GM18951 (cell line): ENCODE measurements at regions not wholly inside any gene's neighbourhood (a gene's known extent, or its start where the extent isn't known, plus 50 kb on each side); places are given as distances from the start of the nearest gene placed in this dataset.
"Not testable (repeated sequence)": the region's sequence is repeated elsewhere in the genome, so short reads cannot be mapped to it uniquely, and the experiment has no call there.

Source experiments
- POLR2A ChIP-seq: IDR thresholded peaks from 4 replicates; pipeline ENCODE4 v1.6.1; 2011; ENCODE audit warnings: mild to moderate bottlenecking; ENCODE audit not compliant: insufficient read length, insufficient read depth; ENCODE audit errors: extremely low read depth
- in situ Hi-C: fragments of 300-500 bp; cut with MboI; formaldehyde crosslinking; loops from one replicate; pipeline ENCODE4 v1.12.0; 2022; ENCODE audit warnings: low sequenced_read_pairs, mixed read lengths, inconsistent platforms; ENCODE audit not compliant: unreplicated experiment

DNA sequence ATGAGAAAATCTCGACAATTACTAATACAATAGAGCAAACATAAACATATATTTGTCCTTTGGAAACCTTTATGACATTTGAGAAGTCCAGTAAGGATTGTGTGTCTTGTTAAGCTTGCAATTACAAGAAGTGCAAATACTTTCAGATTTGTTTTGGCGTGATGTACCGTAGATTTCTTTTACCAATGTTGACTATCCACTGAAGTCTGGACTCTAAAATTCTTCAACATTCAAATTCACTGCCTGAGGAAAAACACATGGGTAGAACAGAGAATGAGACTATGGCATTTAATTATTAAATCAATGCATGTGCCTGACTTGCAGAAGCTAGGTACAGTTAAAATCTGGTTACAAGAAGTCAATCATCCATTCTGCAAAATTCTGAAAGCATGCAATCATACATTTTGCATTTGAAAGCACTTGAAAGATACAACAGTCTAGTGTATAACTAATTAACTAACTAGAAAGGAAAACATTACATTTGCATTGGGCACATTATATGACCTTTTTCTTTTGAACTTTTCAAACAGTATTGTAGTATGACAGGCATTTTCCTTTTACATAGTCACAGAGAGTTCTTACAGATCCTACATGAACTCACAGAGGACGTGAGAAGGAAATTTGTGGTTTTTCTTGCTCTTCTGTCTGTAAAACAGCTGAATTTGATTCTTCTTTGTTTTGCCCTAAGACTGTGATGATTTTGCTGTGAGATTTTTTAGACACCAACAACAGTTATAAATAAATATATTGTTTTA lies 511.1 kb upstream of the ADGRL4 start:
- no peak for TF ChIP-seq POLR2A
- in situ Hi-C loops = no loop called here

DNA sequence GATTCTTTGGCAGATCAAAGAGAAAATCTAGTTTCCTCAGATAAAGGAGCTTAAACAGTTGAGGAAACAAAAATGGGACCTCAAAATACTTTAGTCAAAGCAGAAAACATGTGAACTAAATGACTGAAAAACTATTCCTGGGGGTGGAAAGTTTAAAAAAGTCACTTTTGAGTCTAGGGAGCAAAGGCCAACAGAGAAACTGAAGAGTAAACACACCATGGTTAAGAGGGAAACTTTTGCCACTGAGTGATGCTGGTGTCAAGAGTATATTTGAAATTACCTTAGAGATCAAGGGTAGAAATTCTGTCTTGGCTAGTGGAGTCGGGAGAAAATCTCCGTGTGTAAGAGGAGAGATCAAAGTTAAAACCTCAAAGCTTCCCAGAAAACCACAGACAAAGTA lies 501.2 kb upstream of the ADGRL4 start:
- no peak for TF ChIP-seq POLR2A
- in situ Hi-C loops = no loop called here

DNA sequence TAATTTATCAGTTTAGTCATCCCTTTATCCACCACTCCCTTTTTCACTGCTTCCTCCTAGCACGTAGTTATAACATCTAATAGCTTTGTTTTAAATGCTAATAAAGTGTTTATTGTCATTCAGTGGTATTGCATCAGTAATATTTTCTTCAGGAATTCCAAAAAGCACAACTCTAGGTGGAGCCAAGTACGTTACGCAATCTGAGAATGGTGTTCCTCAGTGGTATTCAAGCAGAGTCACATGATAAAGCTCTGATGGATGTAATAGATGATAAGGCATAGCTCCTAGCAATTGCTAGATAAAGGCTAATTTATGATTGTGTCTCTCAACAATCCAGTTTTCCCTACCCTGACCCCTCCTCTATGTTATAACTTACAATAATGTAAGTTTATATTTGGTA lies 494.6 kb upstream of the ADGRL4 start:
- in situ Hi-C loops = no loop called here
- TF ChIP-seq POLR2A = no peak

DNA sequence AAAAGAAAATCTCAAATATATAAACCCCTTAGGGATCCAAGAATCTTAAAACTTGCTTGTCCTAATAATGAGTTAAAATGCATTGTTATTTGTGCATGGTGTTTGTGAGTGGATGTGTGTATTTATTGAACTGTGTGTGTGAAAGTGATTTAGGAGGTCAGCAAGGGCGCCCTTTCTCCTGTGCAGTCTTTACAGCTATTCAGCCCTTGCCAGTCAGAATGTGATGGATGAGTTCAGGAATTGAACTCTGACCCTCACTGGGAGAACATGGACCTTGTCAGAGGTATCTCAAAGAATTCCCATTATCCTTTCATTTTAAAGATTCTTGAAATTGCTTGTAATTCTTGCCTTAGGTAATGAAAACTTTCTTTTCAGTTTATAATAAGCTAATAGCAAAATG lies 493.0 kb upstream of the ADGRL4 start:
- TF ChIP-seq POLR2A = no peak
- in situ Hi-C loops = no loop called here

DNA sequence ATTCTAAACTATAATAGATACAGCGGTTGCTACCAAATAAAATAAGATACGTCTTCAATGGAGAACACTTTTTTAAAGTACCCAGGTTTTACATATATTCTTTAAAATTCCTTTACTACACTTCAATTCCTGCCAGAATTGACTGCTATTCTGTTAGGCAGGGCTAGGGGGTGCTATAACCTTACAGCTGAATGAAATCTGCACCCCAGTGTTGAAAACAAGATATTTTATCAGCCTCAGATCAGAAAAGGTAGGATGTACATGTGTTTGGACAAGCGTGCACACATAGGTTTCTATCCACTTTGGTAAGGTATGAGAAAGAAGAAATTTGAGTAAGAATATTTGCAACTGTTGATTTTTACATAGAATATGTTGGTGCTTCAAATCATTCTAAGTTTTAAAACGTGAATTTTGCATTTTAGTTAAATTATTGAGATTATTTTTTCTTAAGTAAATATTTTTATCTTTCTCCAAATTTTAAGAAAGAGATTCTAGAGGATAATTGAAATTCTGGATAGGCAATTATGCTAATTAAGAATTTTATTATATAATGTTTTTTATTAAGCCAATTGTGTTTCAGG lies 490.8 kb upstream of the ADGRL4 start:
- in situ Hi-C loops = no loop called here
- TF ChIP-seq POLR2A = no peak

DNA sequence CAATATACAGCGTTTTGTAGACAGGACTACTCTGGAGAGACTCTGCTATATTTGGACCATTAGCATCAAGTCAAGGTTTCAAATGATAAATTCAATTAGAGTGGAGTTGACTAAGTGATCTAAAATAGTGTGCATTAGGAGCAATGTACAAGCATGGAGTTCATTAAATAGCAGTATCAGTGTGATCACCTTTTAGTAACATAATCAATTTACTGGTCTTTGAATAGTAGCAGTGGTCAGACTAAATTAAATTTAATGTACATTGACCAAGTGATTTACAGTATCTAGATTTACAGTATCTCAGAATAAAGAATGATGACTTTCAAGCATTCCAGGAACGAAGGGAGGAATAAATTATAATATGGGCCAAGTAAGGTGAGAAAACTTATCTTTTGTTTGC lies 489.6 kb upstream of the ADGRL4 start:
- in situ Hi-C loops = no loop called here
- TF ChIP-seq POLR2A = no peak

DNA sequence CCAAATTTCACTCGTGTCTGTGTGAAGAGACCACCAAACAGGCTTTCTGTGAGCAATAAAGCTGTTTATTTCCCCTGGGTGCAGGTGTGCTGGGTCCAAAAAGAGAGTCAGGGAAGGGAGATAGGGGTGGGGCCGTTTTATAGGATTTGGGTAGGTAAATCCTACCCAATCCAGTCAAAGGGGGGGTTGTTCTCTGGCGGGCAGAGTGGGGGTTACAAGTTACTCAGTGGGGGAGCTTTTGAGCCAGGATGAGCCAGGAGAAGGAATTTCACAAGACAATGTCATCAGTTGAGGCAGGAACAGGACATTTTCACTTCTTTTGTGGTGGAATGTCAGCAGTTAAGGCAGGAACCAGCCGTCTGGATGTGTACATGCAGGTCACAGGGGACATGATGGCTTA lies 487.2 kb upstream of the ADGRL4 start:
- in situ Hi-C loops = not testable (repeated sequence)

DNA sequence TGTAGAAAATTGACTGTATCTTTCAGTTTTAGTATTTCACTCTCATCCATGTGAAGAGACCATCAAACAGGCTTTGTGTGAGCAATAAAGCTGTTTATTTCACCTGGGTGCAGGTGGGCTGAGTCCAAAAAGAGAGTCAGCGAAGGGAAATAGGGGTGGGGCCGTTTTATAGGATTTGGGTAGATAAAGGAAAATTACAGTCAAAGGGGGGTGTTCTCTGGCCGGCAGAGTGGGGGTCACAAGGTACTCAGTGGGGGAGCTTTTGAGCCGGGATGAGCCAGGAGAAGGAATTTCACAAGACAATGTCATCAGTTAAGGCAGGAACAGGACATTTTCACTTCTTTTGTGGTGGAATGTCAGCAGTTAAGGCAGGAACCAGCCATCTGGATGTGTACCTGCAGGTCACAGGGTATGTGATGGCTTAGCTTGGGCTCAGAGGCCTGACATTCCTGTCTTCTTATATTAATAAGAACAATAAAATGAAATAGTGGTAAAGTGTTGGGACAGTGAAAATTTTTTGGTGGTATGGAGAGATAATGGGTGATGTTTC lies 482.1 kb upstream of the ADGRL4 start:
- in situ Hi-C loops = not testable (repeated sequence)

DNA sequence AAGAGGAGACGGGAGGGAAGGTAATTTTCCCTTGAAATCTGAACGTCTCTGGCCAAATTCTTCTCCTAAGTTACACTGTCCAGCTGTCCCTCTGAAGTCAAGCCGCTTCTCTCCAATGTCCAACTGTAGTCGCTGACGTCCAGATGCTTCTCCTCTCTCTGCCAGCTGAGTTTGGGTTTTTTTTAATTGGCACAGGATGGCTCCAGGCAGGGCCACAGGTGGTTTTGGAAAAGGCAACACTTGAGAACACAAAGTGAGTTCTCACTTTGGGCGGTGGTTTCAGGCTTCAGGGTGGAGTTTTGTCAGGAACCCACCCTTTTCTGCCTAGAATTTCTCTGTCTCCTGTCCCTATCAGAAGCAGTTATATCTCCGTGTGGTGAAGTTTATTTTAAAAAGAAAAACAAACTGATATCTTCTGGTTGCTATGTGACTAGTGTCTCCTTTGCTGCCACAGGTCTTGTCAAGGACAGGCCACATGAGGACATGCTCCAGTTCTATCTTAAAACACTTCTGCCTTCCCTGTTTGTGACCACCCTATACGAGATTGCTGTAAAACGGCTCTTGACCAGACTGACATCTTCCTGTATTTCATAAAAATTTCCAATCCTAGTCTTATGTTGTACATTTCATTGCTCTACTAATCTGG lies 472.3 kb upstream of the ADGRL4 start:
- in situ Hi-C loops = no loop called here
- no peak for TF ChIP-seq POLR2A

DNA sequence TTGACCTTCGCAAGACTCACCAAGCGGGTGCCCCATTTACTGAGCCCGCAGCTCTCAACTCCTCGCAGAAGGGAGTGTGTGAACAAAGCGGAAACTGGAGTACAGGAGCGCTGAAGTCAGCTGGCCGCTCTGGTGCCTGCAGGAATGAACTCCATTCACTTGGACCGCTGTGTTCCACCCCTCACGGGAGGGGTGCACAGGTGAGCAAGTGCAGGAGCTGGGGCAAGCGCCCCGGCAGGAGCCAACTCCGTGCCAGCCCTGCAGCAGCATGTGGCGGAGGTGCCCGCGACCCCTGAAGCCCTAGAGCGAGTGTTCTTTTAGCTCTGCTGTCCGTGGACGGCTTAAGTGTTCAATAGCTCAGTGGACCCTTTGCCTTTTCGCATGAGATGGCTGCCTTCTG lies 471.6 kb upstream of the ADGRL4 start:
- TF ChIP-seq POLR2A = no peak
- in situ Hi-C loops = no loop called here

DNA sequence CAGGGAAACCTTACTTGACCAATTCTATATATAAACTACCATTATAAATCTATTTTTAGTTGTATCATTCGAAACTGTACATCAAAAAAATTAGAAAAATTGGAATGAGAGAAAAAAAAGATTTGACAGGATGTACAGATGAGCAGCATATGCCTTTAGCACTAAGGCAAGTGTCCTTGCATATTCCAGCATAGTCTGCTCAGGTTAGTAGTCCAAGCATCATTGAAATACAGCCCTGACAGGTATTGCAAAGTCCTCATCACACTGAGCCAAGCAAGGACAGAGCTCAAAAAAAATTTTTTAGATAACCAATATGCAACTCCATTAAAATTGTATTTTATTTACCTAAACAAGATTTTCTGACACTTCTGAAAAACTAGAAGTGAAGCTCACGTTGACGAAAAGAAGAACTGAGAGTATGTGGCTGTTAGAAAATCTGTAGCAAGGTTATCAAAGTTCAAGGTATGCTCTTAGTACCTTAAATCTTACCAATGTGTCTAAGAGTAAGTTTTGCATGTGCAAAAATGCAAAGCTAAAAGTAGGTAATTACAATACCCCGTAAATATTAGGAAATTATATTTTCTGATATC lies 465.6 kb upstream of the ADGRL4 start:
- TF ChIP-seq POLR2A = no peak
- in situ Hi-C loops = no loop called here

DNA sequence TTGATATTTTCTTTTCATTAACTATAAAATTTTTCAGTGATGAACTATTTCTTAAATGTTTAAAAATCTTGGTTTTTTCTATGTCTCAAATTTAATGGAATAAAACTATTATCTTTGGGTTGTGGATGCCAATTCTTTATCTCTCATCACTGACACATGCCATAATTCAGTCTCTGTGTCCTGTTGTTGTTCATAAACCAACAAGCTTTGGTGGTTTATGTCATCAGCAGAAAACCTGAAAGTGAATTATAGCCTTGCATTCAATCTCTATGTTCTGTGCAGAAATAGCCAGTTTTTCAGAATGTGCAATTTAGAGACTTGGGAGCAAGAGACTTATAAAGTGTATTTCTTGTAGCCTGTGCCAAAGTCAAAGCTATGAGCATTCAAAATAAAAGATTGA lies 462.6 kb upstream of the ADGRL4 start:
- no peak for TF ChIP-seq POLR2A

DNA sequence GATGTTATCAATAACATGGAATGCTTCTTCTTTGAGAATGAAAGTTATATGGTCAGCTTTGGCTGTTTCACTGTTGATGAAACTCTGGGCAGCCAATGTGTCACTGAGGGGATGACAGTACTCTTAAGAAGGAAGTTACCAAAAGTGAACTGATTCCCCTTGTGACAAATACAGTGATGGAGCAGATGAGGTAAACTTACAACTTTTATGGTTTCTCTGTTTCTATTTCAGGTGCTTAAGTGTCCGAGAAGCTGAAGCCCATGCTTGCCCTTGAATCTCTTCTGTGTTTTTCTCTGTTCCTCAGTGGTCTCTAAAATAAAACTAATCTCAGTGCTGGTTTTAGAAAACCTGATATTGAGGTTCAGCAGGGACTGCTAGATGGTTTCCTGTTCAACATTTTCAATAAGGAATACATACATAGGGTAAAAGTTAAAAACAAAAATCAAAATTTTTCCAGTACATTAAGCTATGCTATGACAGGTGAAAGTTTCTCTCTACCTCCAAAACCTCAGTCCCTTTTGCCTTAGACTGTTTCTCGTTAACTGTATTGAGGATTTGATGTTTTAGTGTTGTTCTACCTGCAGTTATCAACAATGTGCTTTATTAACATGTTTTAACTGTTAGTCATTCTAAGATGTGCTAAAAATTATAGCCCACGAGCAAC lies 454.4 kb upstream of the ADGRL4 start:
- in situ Hi-C loops = no loop called here
- TF ChIP-seq POLR2A = no peak

More for the DNA sequence above, 462.6 kb upstream of the ADGRL4 start:
- in situ Hi-C loops = no loop called here
